Tibial artery (tissue), 4 donors: ENCODE measurements at regions not wholly inside any gene's neighbourhood (a gene's known extent, or its start where the extent isn't known, plus 50 kb on each side); places are given as distances from the start of the nearest gene placed in this dataset.

ENCODE experiments used
- DNase-seq, 2 donors: peaks; one replicate each; pipeline ENCODE4 v3.0.0-alpha.2; 2019
- H3K27ac ChIP-seq, 2 donors: fragments of 200-600 bp; sonication (generic) in 1 of 2; 1 replicate in 1 of 2; 2 replicates in 1 of 2; pipeline ENCODE4 v1.5.1; 2018 to 2019; ENCODE audit warnings: mild to moderate bottlenecking in 1 of 2
- H3K27me3 ChIP-seq, 2 donors: fragments of 200-600 bp; sonication (generic) in 1 of 2; one replicate each; pipeline versions ENCODE4 v1.5.1 to v1.6.0; 2016 to 2019
- H3K36me3 ChIP-seq, 3 donors: fragments of 200-600 bp; sonication (generic) in 2 of 3; one replicate each; pipeline ENCODE4 v1.5.1; 2016 to 2019; ENCODE audit warnings: mild to moderate bottlenecking in 2 of 3
- H3K4me1 ChIP-seq, 4 donors: fragments of 200-600 bp; sonication (generic) in 2 of 4; 1 replicate in 3 of 4; 2 replicates in 1 of 4; pipeline ENCODE4 v1.5.1; 2016 to 2019
- H3K4me3 ChIP-seq, 2 donors: fragments of 200-600 bp; sonication (generic) in 1 of 2; 1 replicate in 1 of 2; 2 replicates in 1 of 2; pipeline ENCODE4 v1.5.1; 2018 to 2019; ENCODE audit warnings: mild to moderate bottlenecking in 2 of 2
- H3K9me3 ChIP-seq, 3 donors: fragments of 200-600 bp; sonication (generic) in 1 of 3; one replicate each; pipeline ENCODE4 v1.5.1; 2016 to 2019
- intact Hi-C: fragments of 100-400 bp; cut with DNase I; formaldehyde crosslinking; loops from one replicate; pipeline ENCODE4 v1.15.0; 2023; ENCODE audit warnings: low total_unique reads
- TF ChIP-seq, protein P1 (sequence below), 2 experiments: fragments of 200-600 bp in 1 of 2; fragments of 450-650 bp in 1 of 2; IDR thresholded peaks; one replicate each; pipeline ENCODE4 v1.5.1; 2017 to 2019; ENCODE audit warnings: antibody characterized with exemption in 2 of 2, mild to moderate bottlenecking in 1 of 2, moderate library complexity in 1 of 2

GRCh38 chr3:89795506-89795905 lies 688.1 kb downstream of the EPHA3 start:
- Histone ChIP-seq H3K27ac (no peak overlapping the region), H3K4me1 (no peaks in the 10 kb centered on the region), H3K36me3 (no peaks in the 10 kb centered on the region), H3K4me3 (no peak overlapping the region), H3K27me3 (no peaks in the 10 kb centered on the region), H3K9me3 (no peaks in the 10 kb centered on the region)
- TF ChIP-seq, protein P1, sequence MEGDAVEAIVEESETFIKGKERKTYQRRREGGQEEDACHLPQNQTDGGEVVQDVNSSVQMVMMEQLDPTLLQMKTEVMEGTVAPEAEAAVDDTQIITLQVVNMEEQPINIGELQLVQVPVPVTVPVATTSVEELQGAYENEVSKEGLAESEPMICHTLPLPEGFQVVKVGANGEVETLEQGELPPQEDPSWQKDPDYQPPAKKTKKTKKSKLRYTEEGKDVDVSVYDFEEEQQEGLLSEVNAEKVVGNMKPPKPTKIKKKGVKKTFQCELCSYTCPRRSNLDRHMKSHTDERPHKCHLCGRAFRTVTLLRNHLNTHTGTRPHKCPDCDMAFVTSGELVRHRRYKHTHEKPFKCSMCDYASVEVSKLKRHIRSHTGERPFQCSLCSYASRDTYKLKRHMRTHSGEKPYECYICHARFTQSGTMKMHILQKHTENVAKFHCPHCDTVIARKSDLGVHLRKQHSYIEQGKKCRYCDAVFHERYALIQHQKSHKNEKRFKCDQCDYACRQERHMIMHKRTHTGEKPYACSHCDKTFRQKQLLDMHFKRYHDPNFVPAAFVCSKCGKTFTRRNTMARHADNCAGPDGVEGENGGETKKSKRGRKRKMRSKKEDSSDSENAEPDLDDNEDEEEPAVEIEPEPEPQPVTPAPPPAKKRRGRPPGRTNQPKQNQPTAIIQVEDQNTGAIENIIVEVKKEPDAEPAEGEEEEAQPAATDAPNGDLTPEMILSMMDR (IDR thresholded peaks at IDR 0.05) = no peak
- intact Hi-C loops = no loop called here
- DNase-seq = no peak

GRCh38 chr3:89802881-89803280 lies 695.5 kb downstream of the EPHA3 start:
- Histone ChIP-seq H3K4me1 (no peaks in the 10 kb centered on the region), H3K9me3 (no peaks in the 10 kb centered on the region), H3K27ac (no peak overlapping the region), H3K4me3 (no peak overlapping the region), H3K36me3 (no peaks in the 10 kb centered on the region), H3K27me3 (no peaks in the 10 kb centered on the region)
- intact Hi-C loops = no loop called here
- TF ChIP-seq, protein P1 (IDR thresholded peaks at IDR 0.05) = no peak
- DNase-seq = no peak

GRCh38 chr3:89803711-89804110 lies 696.3 kb downstream of the EPHA3 start:
- Histone ChIP-seq H3K36me3 (no peaks in the 10 kb centered on the region), H3K27ac (no peak overlapping the region), H3K4me1 (no peaks in the 10 kb centered on the region), H3K4me3 (no peak overlapping the region), H3K27me3 (no peaks in the 10 kb centered on the region), H3K9me3 (no peaks in the 10 kb centered on the region)
- no peak for DNase-seq
- TF ChIP-seq, protein P1 (IDR thresholded peaks at IDR 0.05) = no peak
- intact Hi-C loops = no loop called here

- Histone ChIP-seq H3K9me3 (no peaks in the 10 kb centered on the region), H3K27me3 (no peaks in the 10 kb centered on the region), H3K36me3 (no peaks in the 10 kb centered on the region), H3K4me1 (no peaks in the 10 kb centered on the region), H3K4me3 (no peak overlapping the region), H3K27ac (no peak overlapping the region)
- no peak for DNase-seq
- intact Hi-C loops = no loop called here
- TF ChIP-seq, protein P1 (IDR thresholded peaks at IDR 0.05) = no peak
These were observed 698.7 kb downstream of the EPHA3 start for GRCh38 chr3:89806166-89806565.

DNA sequence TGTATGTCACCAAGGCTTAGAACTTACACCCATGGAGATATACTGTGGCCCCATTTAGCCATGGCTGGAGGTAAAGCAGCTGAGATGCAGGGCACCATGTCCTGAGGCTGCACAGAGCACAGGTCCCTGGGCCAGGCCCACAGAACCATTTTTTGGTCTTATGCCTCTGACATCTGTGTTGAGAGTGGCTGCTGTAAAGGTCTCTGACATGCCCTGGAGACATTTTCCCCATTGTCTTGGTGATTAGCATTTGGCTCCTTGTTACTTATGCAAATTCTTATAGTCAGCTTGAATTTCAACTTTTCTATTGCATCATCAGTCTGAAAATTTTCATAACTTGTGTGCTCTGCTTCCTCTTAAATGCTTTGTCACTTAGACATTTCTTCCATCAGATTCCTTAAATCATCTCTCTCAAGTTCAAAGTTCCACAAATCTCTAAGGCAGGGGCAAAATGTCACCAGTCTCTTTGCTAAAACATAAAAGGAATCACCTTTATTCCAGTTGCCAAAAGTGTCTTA lies 701.3 kb downstream of the EPHA3 start:
- Histone ChIP-seq H3K27ac (no peak overlapping the region), H3K36me3 (no peaks in the 10 kb centered on the region), H3K9me3 (peaks cover 0 to 6% (median 0%) of the 10 kb centered on the region in 3 donors), H3K4me1 (no peaks in the 10 kb centered on the region), H3K27me3 (no peaks in the 10 kb centered on the region), H3K4me3 (no peak overlapping the region)
- no peak for DNase-seq
- TF ChIP-seq, protein P1 (IDR thresholded peaks at IDR 0.05) = no peak
- intact Hi-C loops = no loop called here

GRCh38 chr3:89813500-89813899 lies 706.1 kb downstream of the EPHA3 start:
- peaks cover 0 to 6% (median 0%) of the 10 kb centered on the region in 3 donors for H3K9me3 ChIP-seq
- no peak overlapping the region for H3K4me3 ChIP-seq
- H3K27ac ChIP-seq = no peak overlapping the region
- TF ChIP-seq, protein P1 (IDR thresholded peaks at IDR 0.05) = no peak
- intact Hi-C loops = no loop called here
- no peaks in the 10 kb centered on the region for H3K27me3 ChIP-seq
- DNase-seq = no peak
- H3K4me1 ChIP-seq = no peaks in the 10 kb centered on the region
- H3K36me3 ChIP-seq = no peaks in the 10 kb centered on the region
